ENCODE measurements at regions not wholly inside any gene's neighbourhood (a gene's known extent, or its start where the extent isn't known, plus 50 kb on each side); places are given as distances from the start of the nearest gene placed in this dataset.

GRCh38 chr22:23001463-23001862 is 68.9 kb upstream of the GNAZ start:
- peaks cover 8% of the 10 kb centered on the region for H3K4me1 Mint-ChIP-seq (ENCODE audit: insufficient read depth, unreplicated experiment)
- H3K27me3 Mint-ChIP-seq (ENCODE audit: insufficient read depth, unreplicated experiment) = peaks cover 29% of the 10 kb centered on the region
- no TSS peak for BruUV-seq (replicated peaks)
- no peak for DNase-seq (ENCODE audit: unreplicated experiment)
- intact Hi-C loops (cut with micrococcal nuclease) = no loop called here
- POLR2A ChIA-PET = no interaction called here
- CTCF ChIA-PET = no interaction called here
- no peaks in the 10 kb centered on the region for H3K36me3 Mint-ChIP-seq (ENCODE audit: insufficient read depth, unreplicated experiment)
- H3K27ac Mint-ChIP-seq (ENCODE audit: low read depth, unreplicated experiment) = no peak overlapping the region
- H3K9me3 Mint-ChIP-seq (ENCODE audit: unreplicated experiment) = peaks cover 15% of the 10 kb centered on the region
- TF ChIP-seq CTCF (IDR thresholded peaks at IDR 0.05; ENCODE audit: unreplicated experiment) = no peak
- H3K4me3 Mint-ChIP-seq (ENCODE audit: unreplicated experiment) = no peak overlapping the region

DNA sequence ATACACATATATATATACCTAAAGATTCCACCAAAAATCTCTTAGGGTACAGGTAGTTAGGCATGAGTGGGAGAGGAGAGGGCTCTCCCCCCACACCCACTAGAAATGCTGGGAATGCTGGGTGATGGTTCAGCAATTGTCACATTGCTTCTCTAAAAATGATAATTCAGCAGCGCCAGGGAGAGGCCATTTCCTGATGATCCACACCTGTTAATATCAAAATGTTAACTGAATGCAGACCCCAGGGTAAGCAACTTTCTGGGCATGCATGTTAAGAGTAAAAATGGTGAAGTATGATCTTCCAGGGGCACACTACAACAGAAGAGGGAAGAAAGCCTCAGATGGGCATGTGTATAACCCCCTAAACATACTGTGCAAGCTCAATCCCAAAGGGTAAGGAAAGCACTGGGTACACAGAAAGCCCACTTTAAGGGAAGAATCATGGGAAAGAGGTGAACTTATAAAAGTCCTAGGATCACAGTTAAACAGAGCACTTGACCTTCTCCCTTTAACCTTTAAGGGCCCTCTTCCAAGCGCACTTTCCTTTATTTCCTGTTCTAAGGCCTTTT is 67.6 kb upstream of the GNAZ start:
- H3K36me3 Mint-ChIP-seq (ENCODE audit: insufficient read depth, unreplicated experiment) = no peaks in the 10 kb centered on the region
- H3K27me3 Mint-ChIP-seq (ENCODE audit: insufficient read depth, unreplicated experiment) = peaks cover 34% of the 10 kb centered on the region
- CTCF ChIA-PET = interaction anchor here (0.6 to 0.7 kb wide), 2 partner anchors 43 to 213 kb away, joined by 5 to 6 read pairs; no protein-coding TSS in a partner anchor

DNA sequence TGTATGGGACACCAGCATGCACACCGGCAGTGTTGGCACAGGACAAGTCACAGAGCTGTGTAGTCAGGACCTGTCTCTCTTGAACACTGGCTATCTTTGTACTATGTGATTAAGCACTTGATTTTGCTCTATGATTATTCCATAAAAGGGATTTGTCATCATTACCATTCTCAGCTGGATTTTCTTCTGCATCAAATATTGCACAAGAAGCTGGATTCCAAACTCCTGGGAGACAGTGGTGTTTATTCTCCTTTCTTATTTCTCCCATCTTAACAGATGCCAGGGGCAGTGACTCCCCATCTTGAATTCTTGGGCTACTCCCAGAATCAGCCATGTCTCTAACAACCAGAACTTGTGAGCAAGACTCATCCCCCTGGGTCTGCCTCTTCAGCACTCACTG is 62.5 kb upstream of the GNAZ start:
- POLR2A ChIA-PET = interaction anchor here (0.7 kb wide), 1 partner anchor 14 kb away, joined by 3 read pairs; no protein-coding TSS in a partner anchor
- Mint-ChIP-seq H3K9me3 (ENCODE audit: unreplicated experiment) (no peaks in the 10 kb centered on the region), H3K27ac (ENCODE audit: low read depth, unreplicated experiment) (no peak overlapping the region)

More for the DNA sequence above, 67.6 kb upstream of the GNAZ start:
- H3K4me3 Mint-ChIP-seq (ENCODE audit: unreplicated experiment) = no peak overlapping the region
- H3K4me1 Mint-ChIP-seq (ENCODE audit: insufficient read depth, unreplicated experiment) = peaks cover 8% of the 10 kb centered on the region
- H3K9me3 Mint-ChIP-seq (ENCODE audit: unreplicated experiment) = peaks cover 13% of the 10 kb centered on the region
- no TSS peak for BruUV-seq (replicated peaks)
- H3K27ac Mint-ChIP-seq (ENCODE audit: low read depth, unreplicated experiment) = no peak overlapping the region
- intact Hi-C loops (cut with micrococcal nuclease) = no loop called here
- no peak for TF ChIP-seq CTCF (IDR thresholded peaks at IDR 0.05; ENCODE audit: unreplicated experiment)
- POLR2A ChIA-PET = interaction anchor here (0.7 kb wide), 1 partner anchor 384 kb away, joined by 3 read pairs; no protein-coding TSS in a partner anchor
- DNase-seq (ENCODE audit: unreplicated experiment) = no peak

GRCh38 chr22:23008896-23009295 is 61.4 kb upstream of the GNAZ start:
- no peak for TF ChIP-seq CTCF (IDR thresholded peaks at IDR 0.05; ENCODE audit: unreplicated experiment)
- H3K27ac Mint-ChIP-seq (ENCODE audit: low read depth, unreplicated experiment) = no peak overlapping the region
- H3K4me3 Mint-ChIP-seq (ENCODE audit: unreplicated experiment) = no peak overlapping the region
- BruUV-seq (replicated peaks) = no TSS peak
- no peak for DNase-seq (ENCODE audit: unreplicated experiment)
- POLR2A ChIA-PET = no interaction called here
- H3K4me1 Mint-ChIP-seq (ENCODE audit: insufficient read depth, unreplicated experiment) = no peaks in the 10 kb centered on the region
- intact Hi-C loops (cut with micrococcal nuclease) = no loop called here
- H3K9me3 Mint-ChIP-seq (ENCODE audit: unreplicated experiment) = no peaks in the 10 kb centered on the region
- peaks cover 68% of the 10 kb centered on the region for H3K27me3 Mint-ChIP-seq (ENCODE audit: insufficient read depth, unreplicated experiment)
- CTCF ChIA-PET = no interaction called here
- no peaks in the 10 kb centered on the region for H3K36me3 Mint-ChIP-seq (ENCODE audit: insufficient read depth, unreplicated experiment)

More for the DNA sequence above, 62.5 kb upstream of the GNAZ start:
- Mint-ChIP-seq H3K4me3 (ENCODE audit: unreplicated experiment) (no peak overlapping the region), H3K36me3 (ENCODE audit: insufficient read depth, unreplicated experiment) (no peaks in the 10 kb centered on the region), H3K27me3 (ENCODE audit: insufficient read depth, unreplicated experiment) (peaks cover 75% of the 10 kb centered on the region), H3K4me1 (ENCODE audit: insufficient read depth, unreplicated experiment) (no peaks in the 10 kb centered on the region)
- DNase-seq (ENCODE audit: unreplicated experiment) = no peak
- CTCF ChIA-PET = interaction anchor here (1.0 kb wide), 1 partner anchor 20 kb away, joined by 3 read pairs; no protein-coding TSS in a partner anchor
- intact Hi-C loops (cut with micrococcal nuclease) = no loop called here
- no TSS peak for BruUV-seq (replicated peaks)
- TF ChIP-seq CTCF (IDR thresholded peaks at IDR 0.05; ENCODE audit: unreplicated experiment) = no peak
